CD14-positive monocyte (primary cell): ENCODE measurements at regions not wholly inside any gene's neighbourhood (a gene's known extent, or its start where the extent isn't known, plus 50 kb on each side); places are given as distances from the start of the nearest gene placed in this dataset.

Experiments used
- DNase-seq, 3 donors: peaks; one replicate each; pipeline ENCODE4 v3.0.0-alpha.2; 2011 to 2022
- H2AFZ ChIP-seq: 2 replicates; pipeline ENCODE4 v1.6.0; 2012; ENCODE audit warnings: mild to moderate bottlenecking, low read depth, low read length, inconsistent platforms; ENCODE audit not compliant: insufficient read depth, poor library complexity, severe bottlenecking
- H3K27ac ChIP-seq, 2 donors: 1 replicate in 1 of 2; 2 replicates in 1 of 2; pipeline ENCODE4 v1.5.1; 2012 to 2013; ENCODE audit warnings: low read length in 2 of 2, control low read depth in 1 of 2, inconsistent platforms in 1 of 2, low read depth in 1 of 2, mild to moderate bottlenecking in 1 of 2
- H3K27me3 ChIP-seq, 2 donors: one replicate each; pipeline versions ENCODE4 v1.6.0 to v1.6.1; 2011 to 2013; ENCODE audit warnings: low read length in 2 of 2; ENCODE audit not compliant: control insufficient read depth in 2 of 2, insufficient read depth in 2 of 2
- H3K36me3 ChIP-seq, 2 donors: replicated peaks in 1 of 2; 1 replicate in 1 of 2; 2 replicates in 1 of 2; pipeline versions ENCODE4 v1.5.1 to v1.6.1; 2012 to 2013; ENCODE audit warnings: low read length in 2 of 2, control low read depth in 1 of 2, inconsistent platforms in 1 of 2, mild to moderate bottlenecking in 1 of 2; ENCODE audit not compliant: insufficient read depth in 2 of 2, control insufficient read depth in 1 of 2
- H3K4me1 ChIP-seq, 2 donors: 1 replicate in 1 of 2; 2 replicates in 1 of 2; pipeline versions ENCODE4 v1.5.1 to v1.6.1; 2012 to 2013; ENCODE audit warnings: low read length in 2 of 2, control low read depth in 1 of 2, inconsistent platforms in 1 of 2, mild to moderate bottlenecking in 1 of 2, moderate library complexity in 1 of 2; ENCODE audit not compliant: insufficient read depth in 2 of 2, control insufficient read depth in 1 of 2
- H3K4me2 ChIP-seq: replicated peaks from 2 replicates; pipeline ENCODE3; 2012; ENCODE audit warnings: low read length, moderate library complexity, mild to moderate bottlenecking; ENCODE audit not compliant: poor library complexity, severe bottlenecking; ENCODE audit errors: extremely low read depth
- H3K4me3 ChIP-seq, 3 experiments: fragments of 200-600 bp in 1 of 3; sonication (generic) in 1 of 3; replicated peaks in 1 of 3; 1 replicate in 2 of 3; 2 replicates in 1 of 3; pipeline ENCODE4 v1.5.1; 2011 to 2013; ENCODE audit warnings: low read length in 3 of 3, mild to moderate bottlenecking in 3 of 3, control low read depth in 2 of 3, low read depth in 2 of 3, inconsistent platforms in 1 of 3, moderate library complexity in 1 of 3
- H3K79me2 ChIP-seq: 2 replicates; pipeline ENCODE4 v1.6.0; 2012; ENCODE audit warnings: mild to moderate bottlenecking, control low read depth, inconsistent platforms, low read length, moderate library complexity; ENCODE audit not compliant: insufficient read depth
- H3K9ac ChIP-seq: 2 replicates; pipeline ENCODE4 v1.6.0; 2017; ENCODE audit warnings: low read length, mild to moderate bottlenecking; ENCODE audit not compliant: insufficient read depth, poor library complexity, severe bottlenecking
- H3K9me3 ChIP-seq, 2 donors: replicated peaks in 1 of 2; 1 replicate in 1 of 2; 2 replicates in 1 of 2; pipeline versions ENCODE4 v1.5.1 to v1.6.1; 2012 to 2013; ENCODE audit warnings: low read length in 2 of 2, control low read depth in 1 of 2; ENCODE audit not compliant: control insufficient read depth in 1 of 2, insufficient read depth in 1 of 2
- H4K20me1 ChIP-seq: 2 replicates; pipeline ENCODE4 v1.6.0; 2012; ENCODE audit warnings: mild to moderate bottlenecking, low read length, control low read depth, moderate library complexity; ENCODE audit not compliant: insufficient read depth
- H3K27ac Mint-ChIP-seq, 7 donors: one replicate each; pipeline ENCODE4 v1.8.0; 2020; ENCODE audit warnings: mild to moderate bottlenecking in 7 of 7, mixed read lengths in 7 of 7, moderate library complexity in 6 of 7, inconsistent platforms in 2 of 7
- H3K27me3 Mint-ChIP-seq, 3 donors: one replicate each; pipeline ENCODE4 v1.8.0; 2021 to 2022; ENCODE audit warnings: low read depth in 3 of 3, mild to moderate bottlenecking in 3 of 3, mixed read lengths in 3 of 3, moderate library complexity in 3 of 3, inconsistent platforms in 1 of 3
- H3K36me3 Mint-ChIP-seq, 2 donors: one replicate each; pipeline ENCODE4 v1.8.0; 2020; ENCODE audit warnings: mixed read lengths in 2 of 2, inconsistent platforms in 1 of 2, mild to moderate bottlenecking in 1 of 2
- H3K4me1 Mint-ChIP-seq: one replicate; pipeline ENCODE4 v1.8.0; 2020; ENCODE audit warnings: mild to moderate bottlenecking, mixed read lengths
- H3K4me3 Mint-ChIP-seq, 2 donors: one replicate each; pipeline ENCODE4 v1.8.0; 2020; ENCODE audit warnings: mild to moderate bottlenecking in 2 of 2, mixed read lengths in 2 of 2, moderate library complexity in 1 of 2
- H3K9me3 Mint-ChIP-seq, 7 donors: one replicate each; pipeline ENCODE4 v1.8.0; 2020 to 2022; ENCODE audit warnings: mixed read lengths in 7 of 7, mild to moderate bottlenecking in 6 of 7, moderate library complexity in 6 of 7, inconsistent platforms in 2 of 7
- CTCF ChIP-seq: fragments of 200-600 bp; IDR thresholded peaks from one replicate; pipeline ENCODE4 v1.8.0; 2022; ENCODE audit warnings: antibody characterized with exemption, mild to moderate bottlenecking
- WGBS: methylation state at CpG from one replicate; pipeline ENCODE4 v1.1.5; 2013; ENCODE audit warnings: missing lambda C conversion rate; ENCODE audit not compliant: insufficient coverage; 5-methylcytosine and 5-hydroxymethylcytosine counted together
- intact Hi-C, 2 donors: fragments of 100-400 bp; cut with micrococcal nuclease; formaldehyde crosslinking; loops; one replicate each; pipeline versions ENCODE4 v1.15.0 to v1.15.1; 2023

- Mint-ChIP-seq H3K27me3 (no peaks in the 10 kb centered on the region), H3K27ac (no peak overlapping the region)
These were observed 880.1 kb upstream of the PCDH9 start for GRCh38 chr13:68110178-68110768.

GRCh38 chr13:68107667-68108066 lies 877.5 kb upstream of the PCDH9 start:
- H3K4me1 Mint-ChIP-seq = no peaks in the 10 kb centered on the region
- no peaks in the 10 kb centered on the region for H3K27me3 Mint-ChIP-seq
- intact Hi-C loops = no loop called here
- Histone ChIP-seq H4K20me1 (no peaks in the 10 kb centered on the region), H3K9ac (no peak overlapping the region), H3K9me3 (peaks cover 40 to 44% of the 10 kb centered on the region in 2 donors), H3K79me2 (no peaks in the 10 kb centered on the region), H2AFZ (no peak overlapping the region), H3K4me3 (no peak overlapping the region), H3K4me2 (no peak overlapping the region), H3K36me3 (no peaks in the 10 kb centered on the region), H3K27ac (no peak overlapping the region), H3K27me3 (no peaks in the 10 kb centered on the region), H3K4me1 (no peaks in the 10 kb centered on the region)
- DNase-seq = no peak
- TF ChIP-seq CTCF = no peak
- no peaks in the 10 kb centered on the region for H3K36me3 Mint-ChIP-seq
- peaks cover 5 to 26% (median 20%) of the 10 kb centered on the region in 7 donors for H3K9me3 Mint-ChIP-seq
- H3K4me3 Mint-ChIP-seq = no peak overlapping the region
- H3K27ac Mint-ChIP-seq = no peak overlapping the region
- 91% methylated on average over 21 of the region's 29 CpGs for WGBS

More at GRCh38 chr13:68110178-68110768, 880.1 kb upstream of the PCDH9 start:
- Mint-ChIP-seq H3K4me3 (no peak overlapping the region), H3K9me3 (peaks cover 8 to 26% (median 21%) of the 10 kb centered on the region in 7 donors), H3K4me1 (no peaks in the 10 kb centered on the region), H3K36me3 (no peaks in the 10 kb centered on the region)
- Histone ChIP-seq H3K27me3 (no peaks in the 10 kb centered on the region), H3K4me1 (no peaks in the 10 kb centered on the region), H2AFZ (no peak overlapping the region), H3K9me3 (peaks cover 40 to 44% of the 10 kb centered on the region in 2 donors), H3K27ac (no peak overlapping the region), H3K79me2 (no peaks in the 10 kb centered on the region), H3K36me3 (no peaks in the 10 kb centered on the region), H4K20me1 (no peaks in the 10 kb centered on the region), H3K4me2 (no peak overlapping the region), H3K9ac (no peak overlapping the region), H3K4me3 (no peak overlapping the region)
- DNase-seq = no peak
- intact Hi-C loops = no loop called here
- WGBS = no CpG with 5 or more reads among the region's 2 CpGs
- no peak for TF ChIP-seq CTCF
